Right lobe of liver (tissue), 6 donors: ENCODE measurements at regions not wholly inside any gene's neighbourhood (a gene's known extent, or its start where the extent isn't known, plus 50 kb on each side); places are given as distances from the start of the nearest gene placed in this dataset.

Experiments used
- ATAC-seq, 4 donors: fragments of 200-7000 bp; cut with Tn5 transposase; one replicate each; pipeline ENCODE4 v1.9.1; 2020; ENCODE audit warnings: mild to moderate bottlenecking in 4 of 4, moderate library complexity in 4 of 4
- DNase-seq, 3 donors: peaks; one replicate each; pipeline ENCODE4 v3.0.0-alpha.2; 2020
- H3K27ac ChIP-seq, 3 donors: fragments of 200-600 bp; one replicate each; pipeline ENCODE4 v1.8.0; 2022
- H3K27me3 ChIP-seq, 2 donors: fragments of 200-600 bp; one replicate each; pipeline ENCODE4 v1.8.0; 2022
- H3K36me3 ChIP-seq, 4 donors: fragments of 200-600 bp; sonication (generic) in 1 of 4; one replicate each; pipeline versions ENCODE4 v1.5.1 to v1.8.0; 2017 to 2022; ENCODE audit warnings: control low read depth in 1 of 4
- H3K4me1 ChIP-seq, 4 donors: fragments of 200-600 bp; sonication (generic) in 1 of 4; one replicate each; pipeline versions ENCODE4 v1.5.1 to v1.8.0; 2017 to 2022; ENCODE audit warnings: control low read depth in 1 of 4
- H3K4me3 ChIP-seq, 3 donors: fragments of 200-600 bp; one replicate each; pipeline ENCODE4 v1.8.0; 2022
- H3K9me3 ChIP-seq, 4 donors: fragments of 200-600 bp; sonication (generic) in 1 of 4; one replicate each; pipeline versions ENCODE4 v1.5.1 to v1.8.0; 2017 to 2022; ENCODE audit warnings: control low read depth in 1 of 4
- POLR2A ChIP-seq: fragments of 450-650 bp; IDR thresholded peaks from one replicate; pipeline ENCODE4 v1.6.1; 2017; ENCODE audit warnings: antibody characterized with exemption, mild to moderate bottlenecking
- WGBS: methylation state at CpG from one replicate; pipeline ENCODE4 v1.1.6; 2018; ENCODE audit warnings: low coverage, low lambda C conversion rate; ENCODE audit not compliant: insufficient coverage; ENCODE audit errors: missing lambda C conversion rate; 5-methylcytosine and 5-hydroxymethylcytosine counted together
- intact Hi-C, 2 donors: fragments of 100-400 bp; cut with DNase I; formaldehyde crosslinking; loops; one replicate each; pipeline versions ENCODE4 v1.11.2 to v1.14.1; 2022
- TF ChIP-seq, protein P1 (sequence below), 4 donors: fragments of 200-600 bp in 3 of 4; fragments of 450-650 bp in 1 of 4; IDR thresholded peaks; one replicate each; pipeline versions ENCODE4 v1.5.1 to v1.8.0; 2016 to 2022; ENCODE audit warnings: antibody characterized with exemption in 4 of 4, mild to moderate bottlenecking in 2 of 4
- donor health status: DM: no; HTN: yes; CAD: no.
- donor health status: DM: no; HTN: no; CAD: no.
- donor health status: DM: no; HTN: no; CAD: no.
- donor health status: DM: no; HTN: yes; CAD: no.
- donor health status: DM: no; HTN: yes; CAD: no.

DNA sequence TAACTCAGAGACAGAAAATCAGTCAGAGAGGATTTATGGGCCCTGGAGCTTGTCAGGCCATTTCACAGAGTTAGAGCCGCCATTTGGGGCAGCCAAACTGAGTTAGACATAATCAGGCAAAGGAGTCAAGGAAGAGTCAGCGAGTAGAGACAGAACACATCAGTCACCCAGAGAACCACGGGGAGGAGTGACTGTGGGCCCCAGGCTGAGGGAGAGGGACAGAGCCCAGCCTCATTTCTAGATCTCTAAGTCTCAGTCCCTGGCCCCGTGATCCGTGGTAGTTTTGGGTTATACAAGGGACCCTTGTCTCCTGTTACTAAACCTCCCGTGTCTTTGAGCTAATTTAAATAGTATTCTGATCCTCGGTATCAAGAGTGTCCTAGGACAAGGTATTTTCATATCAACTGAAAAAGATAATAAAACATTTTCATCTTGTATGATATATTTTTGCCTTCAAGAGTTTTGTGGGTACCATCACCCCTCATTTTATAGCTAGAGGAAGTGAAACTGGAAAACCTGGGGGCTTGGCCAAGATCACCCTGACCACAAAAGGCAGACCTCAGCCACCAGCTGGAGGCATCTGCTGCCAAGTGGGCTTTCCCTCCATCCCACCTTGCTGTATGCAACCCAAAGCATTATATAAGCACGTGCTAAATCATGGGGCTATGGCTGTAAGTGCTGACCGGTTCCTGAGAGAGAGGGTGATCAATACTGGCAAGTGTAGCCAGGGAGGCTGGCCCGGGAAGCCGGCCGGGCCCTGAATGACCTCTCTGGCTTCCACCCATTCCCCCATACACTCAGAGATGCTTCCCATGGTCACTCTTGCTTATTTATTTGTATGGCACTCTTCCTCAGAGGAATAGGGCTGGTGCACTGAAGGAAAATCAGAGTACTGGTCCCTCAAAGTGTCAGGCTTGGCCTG is 204.1 kb downstream of the BCOR start:
- H3K4me3 ChIP-seq, result no peak overlapping the region
- H3K27me3 ChIP-seq, result no peaks in the 10 kb centered on the region
- H3K27ac ChIP-seq, result no peak overlapping the region
- no peaks in the 10 kb centered on the region for H3K36me3 ChIP-seq
- TF ChIP-seq, protein P1, sequence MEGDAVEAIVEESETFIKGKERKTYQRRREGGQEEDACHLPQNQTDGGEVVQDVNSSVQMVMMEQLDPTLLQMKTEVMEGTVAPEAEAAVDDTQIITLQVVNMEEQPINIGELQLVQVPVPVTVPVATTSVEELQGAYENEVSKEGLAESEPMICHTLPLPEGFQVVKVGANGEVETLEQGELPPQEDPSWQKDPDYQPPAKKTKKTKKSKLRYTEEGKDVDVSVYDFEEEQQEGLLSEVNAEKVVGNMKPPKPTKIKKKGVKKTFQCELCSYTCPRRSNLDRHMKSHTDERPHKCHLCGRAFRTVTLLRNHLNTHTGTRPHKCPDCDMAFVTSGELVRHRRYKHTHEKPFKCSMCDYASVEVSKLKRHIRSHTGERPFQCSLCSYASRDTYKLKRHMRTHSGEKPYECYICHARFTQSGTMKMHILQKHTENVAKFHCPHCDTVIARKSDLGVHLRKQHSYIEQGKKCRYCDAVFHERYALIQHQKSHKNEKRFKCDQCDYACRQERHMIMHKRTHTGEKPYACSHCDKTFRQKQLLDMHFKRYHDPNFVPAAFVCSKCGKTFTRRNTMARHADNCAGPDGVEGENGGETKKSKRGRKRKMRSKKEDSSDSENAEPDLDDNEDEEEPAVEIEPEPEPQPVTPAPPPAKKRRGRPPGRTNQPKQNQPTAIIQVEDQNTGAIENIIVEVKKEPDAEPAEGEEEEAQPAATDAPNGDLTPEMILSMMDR (IDR thresholded peaks at IDR 0.05), result no peak
- no peak for TF ChIP-seq POLR2A
- intact Hi-C loops, result no loop called here
- no peaks in the 10 kb centered on the region for H3K4me1 ChIP-seq
- H3K9me3 ChIP-seq, result no peaks in the 10 kb centered on the region
- no peak for DNase-seq
- 54% methylated on average over 9 of the region's 12 CpGs for WGBS
- peak; percentile 41 to 77 (median 60) for ATAC-seq

DNA sequence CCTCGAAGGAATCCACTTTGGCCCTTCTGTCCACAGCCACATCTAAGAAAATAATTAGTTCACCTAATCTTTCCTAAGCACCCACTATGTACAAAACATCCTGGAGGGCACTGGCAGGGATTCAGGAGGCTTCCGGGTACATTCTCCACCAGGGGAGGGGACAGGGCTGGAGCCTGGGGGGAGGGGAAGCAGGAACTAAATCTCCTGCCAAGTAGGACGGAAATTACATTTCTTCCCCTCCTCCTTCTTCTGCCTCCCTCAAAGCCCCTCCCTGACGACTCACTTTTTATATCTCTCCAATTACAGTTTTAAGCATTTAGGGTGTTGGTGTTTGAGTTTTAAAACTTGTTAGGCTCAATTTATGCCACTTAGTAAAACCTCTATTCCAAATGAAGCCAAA is 203.1 kb downstream of the BCOR start:
- no peak for TF ChIP-seq POLR2A
- TF ChIP-seq, protein P1 (IDR thresholded peaks at IDR 0.05), result no peak
- Histone ChIP-seq H3K27me3 (no peaks in the 10 kb centered on the region), H3K4me1 (no peaks in the 10 kb centered on the region), H3K36me3 (no peaks in the 10 kb centered on the region), H3K9me3 (no peaks in the 10 kb centered on the region), H3K4me3 (no peak overlapping the region), H3K27ac (no peak overlapping the region)
- DNase-seq (no peak), ATAC-seq (peak; percentile 29 to 54 (median 34))
- WGBS, result 32% methylated on average over 3 of the region's 4 CpGs
- intact Hi-C loops, result no loop called here

DNA sequence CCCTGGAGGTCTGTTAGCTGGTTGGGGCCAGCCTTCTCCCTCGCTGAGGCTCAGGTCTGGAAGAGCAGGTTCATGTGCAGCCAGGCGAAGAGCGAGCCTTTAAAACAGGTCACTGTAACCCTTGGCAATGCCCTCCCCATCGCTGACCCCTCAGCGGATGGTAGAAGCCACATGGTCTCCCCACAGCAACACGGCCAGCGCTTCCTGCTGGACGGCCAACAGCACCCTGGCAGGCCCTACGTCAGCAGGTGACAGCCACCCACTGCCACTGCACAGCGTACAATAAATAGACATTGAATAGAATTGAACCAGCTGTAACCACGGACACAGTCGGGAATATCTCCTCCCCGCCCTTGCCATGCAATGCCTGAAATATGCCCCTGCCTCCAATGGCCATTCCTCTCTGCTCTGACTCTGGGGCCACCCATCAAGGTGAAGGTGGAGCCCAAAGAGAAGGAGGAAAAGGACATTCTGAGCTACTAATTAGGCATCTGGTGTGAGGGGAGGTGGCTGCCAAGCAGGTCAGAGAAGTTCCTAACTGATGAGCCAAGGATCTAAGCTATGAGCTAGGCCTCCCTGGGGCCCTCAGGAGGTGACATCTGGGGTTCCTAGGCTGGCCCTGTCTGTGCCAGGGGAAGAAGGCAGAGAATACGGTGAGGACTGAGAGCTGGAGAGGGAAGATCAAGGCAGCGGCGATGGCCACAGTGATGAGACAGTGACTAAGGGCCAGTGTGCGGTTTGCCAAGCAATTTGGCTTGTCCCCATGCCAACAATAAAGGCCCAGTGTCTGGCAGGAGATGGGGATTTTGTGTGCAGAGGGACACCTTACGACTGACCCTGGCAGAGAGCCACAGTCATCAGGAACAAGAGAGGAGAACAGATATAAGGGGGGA is 202.3 kb downstream of the BCOR start:
- TF ChIP-seq, protein P1 (IDR thresholded peaks at IDR 0.05), result no peak
- TF ChIP-seq POLR2A, result no peak
- intact Hi-C loops, result no loop called here
- H3K4me1 ChIP-seq, result no peaks in the 10 kb centered on the region
- H3K4me3 ChIP-seq, result no peak overlapping the region
- H3K27me3 ChIP-seq, result no peaks in the 10 kb centered on the region
- no peaks in the 10 kb centered on the region for H3K9me3 ChIP-seq
- no peaks in the 10 kb centered on the region for H3K36me3 ChIP-seq
- WGBS, result 27% methylated on average over 4 of the region's 18 CpGs
- ATAC-seq (peak; percentile 29 to 68 (median 62)), DNase-seq (peak in 1 of 3 donors; percentile 36)
- H3K27ac ChIP-seq, result no peak overlapping the region

DNA sequence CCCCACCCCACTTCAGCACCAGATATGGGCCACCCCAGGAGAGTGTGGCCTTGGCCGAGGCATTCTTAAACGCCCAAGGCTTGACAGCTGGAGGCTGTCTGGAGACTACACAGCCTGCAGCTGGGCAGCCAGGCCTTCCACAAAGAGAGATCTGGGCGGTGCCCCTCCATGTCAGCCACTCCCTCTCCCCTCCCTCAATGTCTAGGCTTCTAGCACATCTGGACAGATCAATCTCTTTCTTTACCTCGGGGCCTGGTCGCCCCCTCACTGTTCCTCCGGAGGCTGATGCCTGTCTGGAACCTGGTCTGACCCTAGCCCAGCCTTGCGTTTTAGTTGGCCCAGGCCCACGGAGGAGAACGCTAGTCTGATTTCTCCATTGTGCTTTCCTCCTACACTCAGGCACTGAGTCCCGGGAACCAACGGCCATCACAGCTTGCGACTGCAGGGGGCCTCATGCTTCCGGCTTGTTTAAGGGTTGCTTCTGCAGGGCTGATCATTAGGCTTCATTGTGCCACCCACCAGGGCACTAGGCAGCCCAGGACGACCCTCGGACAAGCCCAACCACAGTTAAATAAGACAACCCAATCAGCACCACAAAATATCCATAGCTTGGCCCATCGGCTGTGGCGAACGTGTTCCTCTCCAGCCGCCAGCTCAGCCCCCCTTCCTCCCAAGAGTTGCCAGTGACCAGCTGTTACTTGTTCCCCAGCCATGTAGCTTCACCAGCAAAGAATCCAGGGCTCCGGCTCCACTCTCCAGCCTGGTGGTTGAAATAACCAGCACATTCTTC is 200.6 kb downstream of the BCOR start:
- WGBS, result 62% methylated on average over 7 of the region's 20 CpGs
- H3K27ac ChIP-seq, result no peak overlapping the region
- intact Hi-C loops, result no loop called here
- no peak for ATAC-seq
- H3K4me3 ChIP-seq, result no peak overlapping the region
- no peak for TF ChIP-seq POLR2A
- TF ChIP-seq, protein P1 (IDR thresholded peaks at IDR 0.05), result no peak
- no peaks in the 10 kb centered on the region for H3K36me3 ChIP-seq
- no peaks in the 10 kb centered on the region for H3K27me3 ChIP-seq
- H3K4me1 ChIP-seq, result no peaks in the 10 kb centered on the region
- no peaks in the 10 kb centered on the region for H3K9me3 ChIP-seq
- DNase-seq, result no peak
